PC-9 (cell line): ENCODE measurements at regions not wholly inside any gene's neighbourhood (a gene's known extent, or its start where the extent isn't known, plus 50 kb on each side); places are given as distances from the start of the nearest gene placed in this dataset.

Experiments used
- EZH2 ChIP-seq: fragments of 200-600 bp; sonication (generic); IDR thresholded peaks from 2 replicates; pipeline ENCODE4 v1.8.0; 2017; ENCODE audit warnings: antibody characterized with exemption, low read depth
- TF ChIP-seq, protein P1 (sequence below): fragments of 200-600 bp; sonication (generic); conservative IDR thresholded peaks from 2 replicates; pipeline ENCODE4 v1.6.1; 2017; ENCODE audit warnings: mixed run types, antibody characterized with exemption, mild to moderate bottlenecking, moderate library complexity

- TF ChIP-seq, protein P1, sequence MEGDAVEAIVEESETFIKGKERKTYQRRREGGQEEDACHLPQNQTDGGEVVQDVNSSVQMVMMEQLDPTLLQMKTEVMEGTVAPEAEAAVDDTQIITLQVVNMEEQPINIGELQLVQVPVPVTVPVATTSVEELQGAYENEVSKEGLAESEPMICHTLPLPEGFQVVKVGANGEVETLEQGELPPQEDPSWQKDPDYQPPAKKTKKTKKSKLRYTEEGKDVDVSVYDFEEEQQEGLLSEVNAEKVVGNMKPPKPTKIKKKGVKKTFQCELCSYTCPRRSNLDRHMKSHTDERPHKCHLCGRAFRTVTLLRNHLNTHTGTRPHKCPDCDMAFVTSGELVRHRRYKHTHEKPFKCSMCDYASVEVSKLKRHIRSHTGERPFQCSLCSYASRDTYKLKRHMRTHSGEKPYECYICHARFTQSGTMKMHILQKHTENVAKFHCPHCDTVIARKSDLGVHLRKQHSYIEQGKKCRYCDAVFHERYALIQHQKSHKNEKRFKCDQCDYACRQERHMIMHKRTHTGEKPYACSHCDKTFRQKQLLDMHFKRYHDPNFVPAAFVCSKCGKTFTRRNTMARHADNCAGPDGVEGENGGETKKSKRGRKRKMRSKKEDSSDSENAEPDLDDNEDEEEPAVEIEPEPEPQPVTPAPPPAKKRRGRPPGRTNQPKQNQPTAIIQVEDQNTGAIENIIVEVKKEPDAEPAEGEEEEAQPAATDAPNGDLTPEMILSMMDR, result no peak
- no peak for TF ChIP-seq EZH2
These were observed 198.3 kb downstream of the WDR11 start for GRCh38 chr10:121049489-121049888.
